Spleen (tissue), 11 donors: ENCODE measurements at regions not wholly inside any gene's neighbourhood (a gene's known extent, or its start where the extent isn't known, plus 50 kb on each side); places are given as distances from the start of the nearest gene placed in this dataset.

Experiments
- DNase-seq: peaks from one replicate; pipeline ENCODE4 v3.0.0-alpha.2; 2020
- H3K27ac ChIP-seq, 8 donors: fragments of 200-600 bp; sonication (generic) in 7 of 8; 1 replicate in 4 of 8; 2 replicates in 4 of 8; pipeline versions ENCODE4 v1.5.0 to v1.8.0; 2016 to 2021; ENCODE audit warnings: inconsistent platforms in 4 of 8, mild to moderate bottlenecking in 4 of 8, moderate library complexity in 1 of 8
- H3K27me3 ChIP-seq, 7 donors: fragments of 200-600 bp; sonication (generic) in 6 of 7; replicated peaks in 1 of 7; 1 replicate in 4 of 7; 2 replicates in 3 of 7; pipeline versions ENCODE4 v1.5.0 to v1.8.0; 2016 to 2021; ENCODE audit warnings: inconsistent platforms in 3 of 7, mild to moderate bottlenecking in 1 of 7
- H3K36me3 ChIP-seq, 6 donors: fragments of 200-600 bp; sonication (generic) in 5 of 6; 1 replicate in 4 of 6; 2 replicates in 2 of 6; pipeline versions ENCODE4 v1.5.0 to v1.8.0; 2016 to 2021; ENCODE audit warnings: inconsistent platforms in 2 of 6
- H3K4me1 ChIP-seq, 6 donors: fragments of 200-600 bp; sonication (generic) in 5 of 6; 1 replicate in 3 of 6; 2 replicates in 3 of 6; pipeline versions ENCODE4 v1.5.0 to v1.8.0; 2016 to 2021; ENCODE audit warnings: inconsistent platforms in 3 of 6
- H3K4me3 ChIP-seq, 8 donors: fragments of 200-600 bp; sonication (generic) in 7 of 8; 1 replicate in 4 of 8; 2 replicates in 4 of 8; pipeline versions ENCODE4 v1.5.0 to v1.8.0; 2016 to 2021; ENCODE audit warnings: inconsistent platforms in 4 of 8, mild to moderate bottlenecking in 4 of 8, moderate library complexity in 2 of 8
- H3K9me3 ChIP-seq, 8 donors: fragments of 200-600 bp; sonication (generic) in 7 of 8; 1 replicate in 4 of 8; 2 replicates in 4 of 8; pipeline versions ENCODE4 v1.5.0 to v1.8.0; 2016 to 2021; ENCODE audit warnings: inconsistent platforms in 4 of 8
- POLR2A ChIP-seq, 3 donors: fragments of 450-650 bp; IDR thresholded peaks; one replicate each; pipeline ENCODE4 v1.5.1; 2017; ENCODE audit warnings: antibody characterized with exemption in 3 of 3, mild to moderate bottlenecking in 1 of 3
- POLR2AphosphoS5 ChIP-seq, 3 donors: sonication (generic); formaldehyde crosslinking; IDR thresholded peaks; one replicate each; pipeline ENCODE4 v1.5.1; 2017; ENCODE audit warnings: antibody characterized with exemption in 3 of 3
- WGBS, 5 donors: extraction: QIAGEN DNeasy Blood & Tissue Kit in 3 of 5; methylation state at CpG; one replicate each; pipeline versions ENCODE4 v1.1.5 to v1.1.7; 2013 to 2018; 5-methylcytosine and 5-hydroxymethylcytosine counted together
- intact Hi-C: fragments of 100-400 bp; cut with DNase I; formaldehyde crosslinking; loops from one replicate; pipeline ENCODE4 v1.15.0; 2023; ENCODE audit warnings: low total_unique reads
- TF ChIP-seq, protein P1 (sequence below), 11 experiments: fragments of 200-600 bp in 7 of 11; fragments of 450-650 bp in 4 of 11; sonication (generic) in 4 of 11; IDR thresholded peaks in 8 of 11; conservative IDR thresholded peaks in 3 of 11; 1 replicate in 7 of 11; 2 replicates in 4 of 11; pipeline versions ENCODE4 v1.4.0 to v1.8.0; 2016 to 2021; ENCODE audit warnings: antibody characterized with exemption in 11 of 11, inconsistent platforms in 4 of 11, mild to moderate bottlenecking in 1 of 11
- donor health status: healthy with polysubstance abuse.
- donor health status: DM: no; HTN: no; CAD: no; lungs with moderate emphysema.
- donor health status: DM: no; HTN: no; CAD: no.
- donor health status: Bipolar disorder and iron deficiency.
- donor health status: healthy.
- donor health status: DM: no; HTN: no; CAD: no.
- donor health status: DM: yes; HTN: yes; CAD: no.

DNA sequence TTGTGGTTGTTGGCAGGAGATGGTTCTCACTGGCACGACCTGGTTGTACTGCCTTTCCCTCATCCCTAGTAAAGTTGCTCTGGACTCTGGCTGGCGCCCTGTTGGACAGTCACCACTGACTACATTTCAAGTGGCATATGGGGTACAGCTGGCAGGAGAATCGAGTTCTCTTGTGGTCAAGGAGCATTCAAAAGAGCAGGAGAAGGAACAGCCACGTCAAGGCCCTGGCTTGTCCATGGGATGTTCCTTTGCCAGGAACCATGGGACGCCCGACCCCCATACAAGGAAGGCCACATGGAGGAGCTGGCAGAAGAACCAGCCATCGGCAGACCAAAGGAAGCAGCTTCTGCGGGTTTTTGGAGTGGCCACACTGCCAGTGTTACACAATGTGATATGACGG lies 87.0 kb upstream of the SLC25A13 start:
- WGBS, 5 donors, result 52 to 85% (median 81%) methylated on average over 9 of the region's 9 CpGs
- Histone ChIP-seq H3K27me3 (no peaks in the 10 kb centered on the region), H3K9me3 (peaks cover 0 to 3% (median 0%) of the 10 kb centered on the region in 8 donors), H3K36me3 (no peaks in the 10 kb centered on the region), H3K27ac (no peak overlapping the region), H3K4me1 (peaks cover 0 to 4% (median 0%) of the 10 kb centered on the region in 6 donors), H3K4me3 (no peak overlapping the region)
- intact Hi-C loops, result no loop called here
- no peak for DNase-seq
- TF ChIP-seq POLR2AphosphoS5 (IDR thresholded peaks at IDR 0.05) (no peak), POLR2A (IDR thresholded peaks at IDR 0.05) (no peak)
- TF ChIP-seq, protein P1, sequence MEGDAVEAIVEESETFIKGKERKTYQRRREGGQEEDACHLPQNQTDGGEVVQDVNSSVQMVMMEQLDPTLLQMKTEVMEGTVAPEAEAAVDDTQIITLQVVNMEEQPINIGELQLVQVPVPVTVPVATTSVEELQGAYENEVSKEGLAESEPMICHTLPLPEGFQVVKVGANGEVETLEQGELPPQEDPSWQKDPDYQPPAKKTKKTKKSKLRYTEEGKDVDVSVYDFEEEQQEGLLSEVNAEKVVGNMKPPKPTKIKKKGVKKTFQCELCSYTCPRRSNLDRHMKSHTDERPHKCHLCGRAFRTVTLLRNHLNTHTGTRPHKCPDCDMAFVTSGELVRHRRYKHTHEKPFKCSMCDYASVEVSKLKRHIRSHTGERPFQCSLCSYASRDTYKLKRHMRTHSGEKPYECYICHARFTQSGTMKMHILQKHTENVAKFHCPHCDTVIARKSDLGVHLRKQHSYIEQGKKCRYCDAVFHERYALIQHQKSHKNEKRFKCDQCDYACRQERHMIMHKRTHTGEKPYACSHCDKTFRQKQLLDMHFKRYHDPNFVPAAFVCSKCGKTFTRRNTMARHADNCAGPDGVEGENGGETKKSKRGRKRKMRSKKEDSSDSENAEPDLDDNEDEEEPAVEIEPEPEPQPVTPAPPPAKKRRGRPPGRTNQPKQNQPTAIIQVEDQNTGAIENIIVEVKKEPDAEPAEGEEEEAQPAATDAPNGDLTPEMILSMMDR (IDR thresholded peaks at IDR 0.05 in 8 of 11, conservative IDR thresholded peaks at IDR 0.05 in 3 of 11), result no peak

DNA sequence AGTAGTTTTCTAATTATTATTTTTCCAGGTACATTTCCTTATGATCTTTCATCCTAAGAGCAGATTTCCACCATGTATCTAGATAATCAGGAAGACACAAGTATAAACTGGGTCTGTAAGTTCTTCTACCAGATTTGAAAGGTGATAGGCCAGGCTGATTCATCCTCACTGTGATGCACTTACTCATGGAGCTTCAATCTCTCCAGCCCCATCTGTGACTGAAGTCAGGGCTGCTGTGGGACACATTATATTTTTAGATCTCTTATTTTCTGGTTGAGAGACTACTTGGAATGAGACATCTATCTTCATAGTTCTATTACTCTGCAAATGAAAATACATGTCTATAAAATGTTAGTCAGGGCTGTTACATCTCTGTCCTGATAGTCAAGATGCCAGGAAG lies 85.5 kb upstream of the SLC25A13 start:
- Histone ChIP-seq H3K27ac (no peak overlapping the region), H3K36me3 (no peaks in the 10 kb centered on the region), H3K9me3 (peaks cover 0 to 3% (median 0%) of the 10 kb centered on the region in 8 donors), H3K27me3 (no peaks in the 10 kb centered on the region), H3K4me3 (no peak overlapping the region), H3K4me1 (peaks cover 0 to 4% (median 0%) of the 10 kb centered on the region in 6 donors)
- intact Hi-C loops, result no loop called here
- TF ChIP-seq POLR2AphosphoS5 (IDR thresholded peaks at IDR 0.05), result no peak
- TF ChIP-seq POLR2A (IDR thresholded peaks at IDR 0.05), result no peak
- TF ChIP-seq, protein P1 (IDR thresholded peaks at IDR 0.05 in 8 of 11, conservative IDR thresholded peaks at IDR 0.05 in 3 of 11), result no peak
- DNase-seq, result no peak

DNA sequence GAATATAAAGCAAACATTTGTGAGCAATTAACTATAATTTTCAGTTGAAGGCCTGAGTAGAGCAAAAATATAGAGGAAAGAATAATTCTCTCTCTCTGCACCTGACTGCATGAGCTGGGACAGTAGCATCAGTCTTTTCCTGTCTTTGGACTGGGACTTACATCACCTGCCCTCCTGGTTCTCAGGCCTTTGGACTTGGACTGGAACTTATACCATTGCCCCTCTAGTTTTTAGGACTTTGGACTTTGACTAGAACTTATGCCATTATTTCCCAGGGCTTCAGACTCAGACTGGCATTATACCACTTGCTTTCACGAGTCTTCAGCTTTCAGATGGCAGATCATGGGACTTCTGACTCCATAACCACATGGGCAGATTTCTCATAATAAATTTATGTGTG lies 81.0 kb upstream of the SLC25A13 start:
- intact Hi-C loops, result no loop called here
- Histone ChIP-seq H3K4me3 (no peak overlapping the region), H3K4me1 (peaks cover 0 to 7% (median 0%) of the 10 kb centered on the region in 6 donors), H3K27me3 (no peaks in the 10 kb centered on the region), H3K9me3 (peaks cover 0 to 3% (median 0%) of the 10 kb centered on the region in 8 donors), H3K27ac (peak overlapping the region in 1 of 8 donors; percentile 46), H3K36me3 (no peaks in the 10 kb centered on the region)
- DNase-seq, result no peak
- WGBS, 5 donors, result 58 to 92% (median 89%) methylated on average over 1 of the region's 1 CpG
- TF ChIP-seq POLR2A (IDR thresholded peaks at IDR 0.05) (no peak), POLR2AphosphoS5 (IDR thresholded peaks at IDR 0.05) (no peak)
- TF ChIP-seq, protein P1 (IDR thresholded peaks at IDR 0.05 in 8 of 11, conservative IDR thresholded peaks at IDR 0.05 in 3 of 11), result no peak

DNA sequence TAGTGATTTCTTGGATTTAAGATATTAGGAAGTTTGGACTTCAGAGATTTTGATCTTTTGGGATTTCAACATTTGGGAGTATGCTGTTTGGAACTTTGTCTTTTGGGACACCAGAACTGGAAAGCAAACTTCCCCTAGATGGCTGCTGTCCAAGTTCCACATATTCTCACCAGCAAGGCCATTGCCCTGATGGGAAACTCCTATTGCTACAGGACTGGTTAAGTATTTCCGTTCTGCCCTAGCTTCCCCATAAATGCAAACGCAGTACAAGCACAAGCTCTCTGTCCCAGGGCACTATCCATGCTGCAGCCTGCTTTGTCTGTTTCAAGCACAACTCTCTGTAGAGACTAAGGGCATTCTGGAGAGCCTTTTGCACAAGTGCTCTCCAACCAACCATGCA lies 79.3 kb upstream of the SLC25A13 start:
- no peak for DNase-seq
- Histone ChIP-seq H3K27ac (peak overlapping the region; percentile 15 to 73 (median 50)), H3K36me3 (no peaks in the 10 kb centered on the region), H3K4me3 (no peak overlapping the region), H3K9me3 (peaks cover 0 to 3% (median 0%) of the 10 kb centered on the region in 8 donors), H3K4me1 (peaks cover 0 to 7% (median 0%) of the 10 kb centered on the region in 6 donors), H3K27me3 (no peaks in the 10 kb centered on the region)
- 20 to 50% (median 46%) methylated on average over 2 of the region's 2 CpGs for WGBS, 5 donors
- intact Hi-C loops, result no loop called here
- no peak for TF ChIP-seq POLR2A (IDR thresholded peaks at IDR 0.05)
- TF ChIP-seq POLR2AphosphoS5 (IDR thresholded peaks at IDR 0.05), result peak in 1 of 3 donors; percentile 67

DNA sequence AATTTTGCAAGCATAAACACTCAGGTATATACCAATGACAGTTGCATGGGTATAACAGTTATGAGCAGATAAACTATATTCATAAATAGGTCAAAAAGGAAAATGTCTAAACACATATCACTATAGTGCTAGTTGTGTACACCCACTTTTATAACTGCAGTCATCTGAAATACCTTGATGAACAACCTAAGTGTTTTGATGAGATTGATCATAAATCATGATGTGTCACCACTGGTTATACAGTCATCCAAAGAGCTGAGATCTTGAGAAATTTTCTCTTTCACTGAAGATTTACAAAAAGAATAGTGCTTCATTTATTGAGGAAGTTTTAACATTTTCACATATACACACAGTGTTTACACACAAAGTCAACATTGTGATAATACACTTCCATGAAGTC lies 78.6 kb upstream of the SLC25A13 start:
- intact Hi-C loops, result no loop called here
- H3K4me1 ChIP-seq, result peaks cover 0 to 7% (median 0%) of the 10 kb centered on the region in 6 donors
- no peak overlapping the region for H3K4me3 ChIP-seq
- no peak for DNase-seq
- peak overlapping the region in 7 of 8 donors; percentile 16 to 73 (median 55) for H3K27ac ChIP-seq
- peaks cover 0 to 3% (median 0%) of the 10 kb centered on the region in 8 donors for H3K9me3 ChIP-seq
- H3K27me3 ChIP-seq, result no peaks in the 10 kb centered on the region
- TF ChIP-seq POLR2A (IDR thresholded peaks at IDR 0.05) (no peak), POLR2AphosphoS5 (IDR thresholded peaks at IDR 0.05) (no peak)
- TF ChIP-seq, protein P1 (IDR thresholded peaks at IDR 0.05 in 8 of 11, conservative IDR thresholded peaks at IDR 0.05 in 3 of 11), result no peak
- no peaks in the 10 kb centered on the region for H3K36me3 ChIP-seq
